ENCODE measurements at regions not wholly inside any gene's neighbourhood (a gene's known extent, or its start where the extent isn't known, plus 50 kb on each side); places are given as distances from the start of the nearest gene placed in this dataset.

GRCh38 chr3:177600411-177600810 is 403.1 kb upstream of the TBL1XR1 start:
- Histone ChIP-seq H3K79me2 (ENCODE audit: low read depth) (no peaks in the 10 kb centered on the region), H3K9me3 (ENCODE audit: insufficient read depth, low read depth) (peaks cover 20% of the 10 kb centered on the region), H3K4me2 (peak overlapping the region; percentile 67), H3K27ac (peak overlapping the region; percentile 89; the same call in 1 of the 2 replicates), H3K9me2 (ENCODE audit: insufficient read depth) (0 out of 2 replicates have a peak, but pooled peaks cover 3% of the 10 kb centered on the region), H3K27me3 (ENCODE audit: insufficient read depth, low read depth) (no peaks in the 10 kb centered on the region), H3K4me1 (replicated peaks; ENCODE audit: insufficient read depth) (peaks cover 89% of the 10 kb centered on the region), H3K36me3 (ENCODE audit: low read depth) (no peaks in the 10 kb centered on the region; the same call in 1 of the 2 replicates), H2AFZ (no peak overlapping the region), H3K4me3 (no peak overlapping the region), H4K20me1 (ENCODE audit: insufficient read depth) (no peaks in the 10 kb centered on the region), H3F3A (ENCODE audit: insufficient read depth, low read depth) (peaks cover 76% of the 10 kb centered on the region)
- TF ChIP-seq CTCF (conservative IDR thresholded peaks at IDR 0.05) = no peak
- no peak for TF ChIP-seq EZH2 (IDR thresholded peaks at IDR 0.05; ENCODE audit: low read depth)
- ChIA-PET POLR2A (ENCODE audit: unreplicated experiment) (no interaction called here), CTCF (no interaction called here)
- intact Hi-C loops (cut with micrococcal nuclease; ENCODE audit: unreplicated experiment) = loop anchor here (5.0 kb wide), 1 partner anchor 782 kb away; no protein-coding TSS in a partner anchor
- BruUV-seq (replicated peaks) = no TSS peak
- no peak for DNase-seq

DNA sequence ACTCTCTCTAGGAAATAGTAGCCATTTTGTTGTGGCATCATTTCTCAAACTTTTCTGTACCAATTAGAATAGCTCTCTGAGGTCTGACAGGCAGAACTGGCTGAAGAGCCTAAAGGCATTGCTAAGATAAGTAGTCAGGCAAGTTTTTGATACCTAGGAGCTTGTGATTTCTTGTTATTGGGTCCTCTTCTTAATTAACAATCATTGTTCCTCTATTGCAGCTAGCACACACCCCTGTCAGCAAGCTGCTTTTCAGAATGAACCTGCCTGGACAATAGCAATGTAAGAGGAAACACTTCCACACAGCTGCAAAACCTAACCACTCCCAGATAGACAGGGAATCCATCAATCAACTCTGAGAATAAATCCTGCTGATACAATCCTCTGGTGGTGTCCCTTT is 403.9 kb upstream of the TBL1XR1 start:
- Histone ChIP-seq H3K27me3 (ENCODE audit: insufficient read depth, low read depth) (no peaks in the 10 kb centered on the region), H3F3A (ENCODE audit: insufficient read depth, low read depth) (peaks cover 69% of the 10 kb centered on the region), H2AFZ (no peak overlapping the region), H3K4me3 (no peak overlapping the region), H3K36me3 (ENCODE audit: low read depth) (no peaks in the 10 kb centered on the region), H3K4me2 (peak overlapping the region; percentile 67), H3K79me2 (ENCODE audit: low read depth) (no peaks in the 10 kb centered on the region), H4K20me1 (ENCODE audit: insufficient read depth) (no peaks in the 10 kb centered on the region), H3K27ac (peak overlapping the region; percentile 89), H3K9me2 (ENCODE audit: insufficient read depth) (0 out of 2 replicates have a peak, but pooled peaks cover 3% of the 10 kb centered on the region), H3K4me1 (replicated peaks; ENCODE audit: insufficient read depth) (peaks cover 81% of the 10 kb centered on the region), H3K9me3 (ENCODE audit: insufficient read depth, low read depth) (peaks cover 18% of the 10 kb centered on the region)
- TF ChIP-seq CTCF (conservative IDR thresholded peaks at IDR 0.05) = no peak
- no peak for TF ChIP-seq EZH2 (IDR thresholded peaks at IDR 0.05; ENCODE audit: low read depth)
- DNase-seq = peak in 1 of 2 experiments; percentile 73
- ChIA-PET CTCF (no interaction called here), POLR2A (ENCODE audit: unreplicated experiment) (interaction anchor here (0.6 to 0.7 kb wide), 2 partner anchors 42 to 133 kb away, joined by 4 read pairs; no protein-coding TSS in a partner anchor)
- no TSS peak for BruUV-seq (replicated peaks)
- intact Hi-C loops (cut with micrococcal nuclease; ENCODE audit: unreplicated experiment) = loop anchor here (5.0 kb wide), 1 partner anchor 781 kb away; no protein-coding TSS in a partner anchor

- H3K4me3 ChIP-seq = peak overlapping the region; percentile 9; the same call in 1 of the 2 replicates
- POLR2A ChIA-PET (ENCODE audit: unreplicated experiment) = interaction anchor here (0.5 to 0.9 kb wide), 5 partner anchors 10 to 409 kb away, joined by 3 to 14 read pairs (median 7); no protein-coding TSS in a partner anchor
- H3K4me2 ChIP-seq = peak overlapping the region; percentile 67
- 0 out of 2 replicates have a peak, but pooled peaks cover 3% of the 10 kb centered on the region for H3K9me2 ChIP-seq (ENCODE audit: insufficient read depth)
- H3K36me3 ChIP-seq (ENCODE audit: low read depth) = no peaks in the 10 kb centered on the region
- H4K20me1 ChIP-seq (ENCODE audit: insufficient read depth) = no peaks in the 10 kb centered on the region
- CTCF ChIA-PET = interaction anchor here (0.7 kb wide), 1 partner anchor 54 kb away, joined by 4 read pairs; no protein-coding TSS in a partner anchor
- BruUV-seq (replicated peaks) = no TSS peak
- no peak for TF ChIP-seq CTCF (conservative IDR thresholded peaks at IDR 0.05)
- no peak for TF ChIP-seq EZH2 (IDR thresholded peaks at IDR 0.05; ENCODE audit: low read depth)
- intact Hi-C loops (cut with micrococcal nuclease; ENCODE audit: unreplicated experiment) = loop anchor here (1.0 to 5.0 kb wide), 15 partner anchors 13 to 780 kb away; partner anchors contain the start of gene TBL1XR1
- peaks cover 66% of the 10 kb centered on the region for H3K4me1 ChIP-seq (replicated peaks; ENCODE audit: insufficient read depth)
- peak; percentile 83 to 99 for DNase-seq
- H3K27ac ChIP-seq = peak overlapping the region; percentile 89
- no peaks in the 10 kb centered on the region for H3K79me2 ChIP-seq (ENCODE audit: low read depth)
- H2AFZ ChIP-seq = no peak overlapping the region
- H3K27me3 ChIP-seq (ENCODE audit: insufficient read depth, low read depth) = no peaks in the 10 kb centered on the region
- peaks cover 24% of the 10 kb centered on the region for H3K9me3 ChIP-seq (ENCODE audit: insufficient read depth, low read depth)
- peaks cover 54% of the 10 kb centered on the region for H3F3A ChIP-seq (ENCODE audit: insufficient read depth, low read depth)
These were observed 405.4 kb upstream of the TBL1XR1 start for GRCh38 chr3:177602601-177603147.

All from PC-9 (cell line).